Keratinocyte (primary cell): ENCODE measurements at regions not wholly inside any gene's neighbourhood (a gene's known extent, or its start where the extent isn't known, plus 50 kb on each side); places are given as distances from the start of the nearest gene placed in this dataset.
"Not testable (repeated sequence)": the region's sequence is repeated elsewhere in the genome, so short reads cannot be mapped to it uniquely, and the experiment has no call there.

Source experiments
- EZH2 ChIP-seq: IDR thresholded peaks from one replicate; pipeline ENCODE4 v1.6.1; 2012; ENCODE audit warnings: inconsistent platforms, mild to moderate bottlenecking, low read length, moderate library complexity
- TF ChIP-seq, protein P1 (sequence below), 3 experiments: IDR thresholded peaks in 1 of 3; conservative IDR thresholded peaks in 1 of 3; optimal IDR thresholded peaks in 1 of 3; 2 replicates in 2 of 3; 3 replicates in 1 of 3; pipeline versions ENCODE3 to v1.5.1; 2011; ENCODE audit warnings: low read length in 3 of 3, mild to moderate bottlenecking in 3 of 3, moderate library complexity in 2 of 3, control low read depth in 1 of 3, inconsistent platforms in 1 of 3; ENCODE audit not compliant: insufficient read depth in 2 of 3; ENCODE audit errors: extremely low read depth in 1 of 3

- TF ChIP-seq, protein P1, sequence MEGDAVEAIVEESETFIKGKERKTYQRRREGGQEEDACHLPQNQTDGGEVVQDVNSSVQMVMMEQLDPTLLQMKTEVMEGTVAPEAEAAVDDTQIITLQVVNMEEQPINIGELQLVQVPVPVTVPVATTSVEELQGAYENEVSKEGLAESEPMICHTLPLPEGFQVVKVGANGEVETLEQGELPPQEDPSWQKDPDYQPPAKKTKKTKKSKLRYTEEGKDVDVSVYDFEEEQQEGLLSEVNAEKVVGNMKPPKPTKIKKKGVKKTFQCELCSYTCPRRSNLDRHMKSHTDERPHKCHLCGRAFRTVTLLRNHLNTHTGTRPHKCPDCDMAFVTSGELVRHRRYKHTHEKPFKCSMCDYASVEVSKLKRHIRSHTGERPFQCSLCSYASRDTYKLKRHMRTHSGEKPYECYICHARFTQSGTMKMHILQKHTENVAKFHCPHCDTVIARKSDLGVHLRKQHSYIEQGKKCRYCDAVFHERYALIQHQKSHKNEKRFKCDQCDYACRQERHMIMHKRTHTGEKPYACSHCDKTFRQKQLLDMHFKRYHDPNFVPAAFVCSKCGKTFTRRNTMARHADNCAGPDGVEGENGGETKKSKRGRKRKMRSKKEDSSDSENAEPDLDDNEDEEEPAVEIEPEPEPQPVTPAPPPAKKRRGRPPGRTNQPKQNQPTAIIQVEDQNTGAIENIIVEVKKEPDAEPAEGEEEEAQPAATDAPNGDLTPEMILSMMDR (optimal IDR thresholded peaks at IDR 0.05 in 1 of 3, IDR thresholded peaks at IDR 0.05 in 1 of 3, conservative IDR thresholded peaks at IDR 0.05 in 1 of 3; ENCODE audit: extremely low read depth in 1 of 3, insufficient read depth in 2 of 3, low read length in 3 of 3), result not testable (repeated sequence)
- TF ChIP-seq EZH2, result not testable (repeated sequence)
Observed at GRCh38 chr12:93008880-93009279, 79.8 kb upstream of the EEA1 start.
